GF-D8 (cell line): ENCODE measurements at regions not wholly inside any gene's neighbourhood (a gene's known extent, or its start where the extent isn't known, plus 50 kb on each side); places are given as distances from the start of the nearest gene placed in this dataset.
A peak's percentile ranks its signal among the peaks of the same experiment; 100 is the strongest.
"Not testable (repeated sequence)": the region's sequence is repeated elsewhere in the genome, so short reads cannot be mapped to it uniquely, and the experiment has no call there.

Source experiments
- DNase-seq: peaks from one replicate; lab custom pipeline; 2025; lab: John Stamatoyannopoulos, UW

DNA sequence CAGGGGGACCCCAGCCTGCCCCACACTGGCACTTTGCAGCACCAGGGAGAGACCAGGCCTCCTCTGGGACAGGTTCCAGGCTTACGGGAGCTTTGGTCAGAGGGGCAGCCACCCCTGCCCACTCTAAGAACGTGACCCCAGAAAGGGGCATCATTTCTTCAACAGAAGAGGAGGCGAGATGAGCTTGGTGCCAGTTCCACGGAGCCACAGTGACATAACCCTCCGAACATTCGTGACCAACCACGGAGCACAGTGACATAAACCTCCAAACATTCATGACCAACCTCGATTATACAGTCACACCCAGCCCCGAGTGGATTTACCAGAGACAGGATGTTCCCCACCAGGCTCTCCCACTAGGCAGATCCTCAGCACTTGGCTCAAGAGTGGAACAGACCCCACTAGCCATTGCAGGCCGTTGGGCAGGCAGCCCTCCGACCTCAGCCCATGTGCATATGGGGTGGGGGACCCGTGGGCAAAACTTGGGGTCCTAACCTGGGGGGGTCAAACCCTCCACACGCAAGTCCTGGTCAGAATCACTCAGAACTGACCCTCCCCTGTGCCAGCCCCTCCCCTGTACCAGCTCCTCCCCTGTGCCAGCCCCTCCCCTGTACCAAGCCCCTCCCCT is 112.9 kb downstream of the METRNL start:
- DNase-seq = no peak

DNA sequence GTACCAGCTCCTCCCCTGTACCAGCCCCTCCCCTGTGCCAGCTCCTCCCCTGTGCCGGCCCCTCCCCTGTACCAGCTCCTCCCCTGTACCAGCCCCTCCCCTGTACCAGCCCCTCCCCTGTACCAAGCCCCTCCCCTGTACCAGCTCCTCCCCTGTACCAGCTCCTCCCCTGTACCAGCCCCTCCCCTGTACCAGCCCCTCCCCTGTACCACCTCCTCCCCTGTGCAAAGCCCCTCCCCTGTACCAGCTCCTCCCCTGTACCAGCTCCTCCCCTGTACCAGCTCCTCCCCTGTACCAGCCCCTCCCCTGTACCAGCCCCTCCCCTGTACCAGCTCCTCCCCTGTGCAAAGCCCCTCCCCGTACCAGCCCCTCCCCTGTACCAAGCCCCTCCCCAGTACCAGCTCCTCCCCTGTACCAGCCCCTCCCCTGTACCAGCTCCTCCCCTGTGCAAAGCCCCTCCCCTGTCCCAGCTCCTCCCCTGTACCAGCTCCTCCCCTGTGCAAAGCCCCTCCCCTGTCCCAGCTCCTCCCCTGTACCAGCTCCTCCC is 113.5 kb downstream of the METRNL start:
- not testable (repeated sequence) for DNase-seq

DNA sequence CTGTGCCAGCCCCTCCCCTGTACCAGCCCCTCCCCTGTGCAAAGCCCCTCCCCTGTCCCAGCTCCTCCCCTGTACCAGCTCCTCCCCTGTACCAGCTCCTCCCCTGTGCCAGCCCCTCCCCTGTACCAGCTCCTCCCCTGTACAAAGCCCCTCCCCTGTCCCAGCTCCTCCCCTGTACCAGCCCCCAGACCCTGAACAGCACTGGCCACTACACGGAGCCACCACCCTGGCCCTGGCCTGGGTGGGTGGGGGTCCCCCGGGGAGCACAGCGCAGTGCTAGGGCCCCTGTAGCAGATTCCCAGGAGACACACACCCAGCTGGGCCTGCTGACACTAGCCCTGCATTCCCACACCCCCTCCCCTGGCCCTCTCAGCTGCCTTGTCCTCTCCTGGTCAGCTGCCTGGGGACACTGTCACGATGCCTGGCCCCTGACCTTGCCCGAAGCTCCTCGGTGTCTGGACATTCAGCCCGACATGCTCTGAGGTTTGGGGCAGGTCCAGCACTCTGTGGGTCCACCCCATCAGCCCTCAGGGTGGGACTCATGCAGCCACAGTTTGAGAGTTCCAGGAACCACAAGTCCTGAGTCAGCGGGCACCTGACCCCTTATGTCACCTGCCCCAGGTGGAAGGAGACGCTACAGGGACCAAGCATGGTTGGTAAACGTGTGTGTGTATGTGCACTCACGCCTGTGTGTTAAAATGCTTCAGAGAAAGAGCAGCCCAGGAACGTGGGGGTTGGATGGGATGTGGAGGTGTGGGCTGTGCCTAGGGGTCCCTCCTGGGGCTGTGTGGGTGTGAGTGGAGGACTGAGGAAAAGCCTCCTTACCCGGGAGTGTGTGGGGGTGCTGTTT is 114.2 kb downstream of the METRNL start:
- peak; percentile 69 for DNase-seq

DNA sequence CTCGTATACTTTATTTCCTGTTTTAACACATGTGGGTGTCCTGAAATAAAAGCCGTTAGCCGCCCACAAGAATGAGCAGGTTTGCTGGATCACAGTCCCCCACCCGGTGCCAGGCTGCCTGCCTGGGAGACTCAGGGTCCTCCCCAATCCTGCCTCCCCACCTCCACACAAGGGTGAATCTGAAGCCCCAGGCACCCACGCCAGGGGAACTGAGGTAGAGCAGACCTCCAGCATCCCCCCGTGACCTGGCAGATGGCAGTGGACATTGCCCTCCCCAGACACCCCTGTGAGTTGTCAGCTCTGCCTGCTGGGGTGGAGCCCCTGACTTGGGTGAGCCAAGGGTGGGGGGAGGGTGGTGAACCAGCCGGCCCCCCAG is 114.8 kb downstream of the METRNL start:
- no peak for DNase-seq

DNA sequence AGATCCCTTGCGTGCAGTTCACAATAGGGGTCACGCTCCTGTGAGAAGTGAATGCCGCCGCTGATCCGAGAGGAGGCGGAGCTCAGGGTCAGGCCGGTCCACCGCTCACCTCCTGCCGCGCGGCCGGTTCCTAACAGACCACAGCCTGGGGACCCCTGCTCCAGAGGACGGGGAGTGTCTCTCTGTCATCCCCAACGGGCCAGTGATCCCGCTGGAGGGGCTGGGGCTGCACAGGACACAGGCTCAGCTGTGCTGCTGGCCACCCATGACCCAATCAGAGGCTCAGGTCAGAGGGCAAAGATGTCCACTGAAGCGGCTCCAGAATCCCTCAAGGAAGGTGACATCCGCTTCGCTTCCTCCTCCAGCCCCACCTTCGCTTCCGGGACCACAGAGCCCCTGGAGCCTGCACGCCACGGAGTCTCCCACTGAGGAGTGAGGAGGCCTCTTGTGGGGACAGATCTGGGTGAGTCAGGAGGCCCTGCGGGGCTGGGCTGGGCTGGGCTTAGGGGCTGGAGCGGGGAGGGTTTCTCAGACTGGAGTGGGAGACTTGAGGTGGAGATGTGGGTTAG is 115.4 kb downstream of the METRNL start:
- no peak for DNase-seq

DNA sequence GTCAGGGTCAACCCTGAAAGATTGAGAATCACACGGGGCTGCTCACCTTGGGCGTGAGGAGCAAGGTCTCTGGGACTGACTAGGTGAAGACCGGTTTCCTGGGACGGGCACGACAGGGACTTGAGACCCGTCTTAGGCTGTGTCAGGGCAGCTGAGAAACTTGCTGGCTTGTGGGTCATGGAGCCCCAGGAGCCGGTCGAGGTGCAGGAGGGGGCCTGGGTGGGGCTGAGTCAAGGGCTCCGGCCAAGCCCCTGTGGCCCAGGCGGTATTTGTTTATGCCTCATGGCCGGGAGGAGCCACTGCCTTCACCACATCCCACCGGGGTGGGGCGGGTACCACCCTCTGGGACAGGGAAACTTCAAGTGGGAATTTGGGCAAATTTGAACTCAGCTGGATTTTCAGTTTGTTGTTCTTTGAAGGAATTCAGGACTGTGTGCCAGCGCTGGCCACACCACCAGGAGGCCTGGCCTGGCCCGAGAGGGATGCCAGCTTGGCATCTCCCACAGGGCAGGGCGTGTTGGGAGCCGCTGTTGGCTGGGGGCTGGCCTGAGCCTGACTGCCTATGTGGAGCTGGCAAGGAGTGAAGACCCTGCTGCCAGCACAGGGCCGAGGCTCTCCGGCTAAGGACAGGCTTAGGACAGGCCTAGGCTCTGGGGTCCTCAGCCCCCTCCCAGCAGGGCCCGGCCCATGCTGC is 116.1 kb downstream of the METRNL start:
- DNase-seq = no peak

DNA sequence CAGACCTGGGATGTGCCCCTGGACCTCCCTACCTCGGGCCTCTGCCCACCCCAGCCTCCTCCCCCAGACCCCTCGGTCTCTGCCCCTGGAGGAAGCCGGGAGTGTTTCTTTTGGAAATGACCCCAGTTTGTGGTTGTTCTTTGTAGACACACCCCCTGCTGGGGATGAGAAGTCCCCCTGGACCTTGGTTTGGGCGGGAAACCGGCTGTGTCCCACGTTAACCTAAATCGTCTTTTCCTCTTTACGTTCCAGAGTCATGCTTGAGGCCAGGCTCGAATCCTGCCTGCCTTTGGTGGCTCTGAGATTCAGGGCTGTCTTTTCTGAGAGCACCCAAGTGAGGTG is 116.6 kb downstream of the METRNL start:
- DNase-seq = peak; percentile 14

DNA sequence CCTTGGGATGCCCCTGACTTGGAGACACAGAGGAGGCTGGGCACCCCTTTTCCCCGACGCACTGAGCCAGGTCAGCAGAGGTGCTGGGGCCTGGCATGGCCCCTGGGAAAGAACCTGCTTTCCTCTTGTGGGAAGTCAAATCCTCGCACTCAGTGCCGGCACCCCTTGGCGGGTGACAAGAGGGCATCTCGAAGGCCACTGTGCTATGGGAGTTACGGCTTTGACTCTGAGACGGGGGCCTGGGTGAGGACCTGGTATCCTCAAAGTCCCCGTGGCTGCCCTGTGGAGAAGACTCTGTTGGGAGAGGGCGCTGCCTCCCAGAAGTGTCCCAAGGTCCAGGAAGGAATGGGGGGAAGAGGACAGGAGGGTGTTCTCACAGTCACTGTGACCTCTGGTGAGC is 117.0 kb downstream of the METRNL start:
- no peak for DNase-seq

DNA sequence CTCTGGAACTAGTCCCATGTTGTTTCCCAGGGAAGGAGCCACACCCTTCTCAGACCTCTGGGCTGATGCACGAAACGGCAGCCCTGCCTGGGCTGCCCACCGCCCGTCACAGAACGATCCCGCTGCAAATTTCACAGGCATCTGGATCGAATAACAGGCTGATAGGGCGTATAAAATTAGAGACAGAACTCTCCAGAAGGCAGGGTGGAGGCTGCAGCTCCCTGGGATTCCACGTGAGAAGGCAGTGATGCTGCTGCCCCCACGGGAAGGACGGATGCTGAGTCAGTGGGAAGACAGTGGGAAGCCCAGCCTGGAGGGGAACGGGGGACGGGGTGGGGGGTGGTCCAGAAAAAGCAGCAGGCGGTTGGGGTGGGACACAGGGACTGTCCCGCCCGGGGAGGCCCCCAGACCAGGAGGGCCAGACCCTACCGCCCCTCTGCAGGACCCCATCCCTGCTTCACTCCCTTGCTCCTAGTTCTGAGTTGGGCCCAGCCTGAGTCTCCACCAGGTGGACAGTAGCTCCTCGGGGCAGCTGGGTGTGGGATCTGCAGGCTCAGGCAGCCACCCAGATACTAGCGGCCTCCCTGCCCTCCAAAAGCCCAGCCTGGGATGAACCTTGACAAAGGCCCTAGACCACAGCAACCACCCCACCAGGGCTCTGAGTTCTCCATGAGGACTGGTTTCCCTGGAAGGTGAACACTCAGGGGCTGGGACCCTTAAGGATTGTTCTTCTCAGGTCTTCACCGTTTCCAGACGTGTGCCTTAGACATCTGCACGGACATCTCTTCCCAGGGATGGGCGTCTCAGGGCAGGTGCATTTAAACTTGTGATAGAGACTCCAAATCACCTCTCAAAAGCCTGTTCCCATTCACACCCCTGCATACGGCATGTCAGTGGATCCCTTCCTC is 117.8 kb downstream of the METRNL start:
- no peak for DNase-seq

DNA sequence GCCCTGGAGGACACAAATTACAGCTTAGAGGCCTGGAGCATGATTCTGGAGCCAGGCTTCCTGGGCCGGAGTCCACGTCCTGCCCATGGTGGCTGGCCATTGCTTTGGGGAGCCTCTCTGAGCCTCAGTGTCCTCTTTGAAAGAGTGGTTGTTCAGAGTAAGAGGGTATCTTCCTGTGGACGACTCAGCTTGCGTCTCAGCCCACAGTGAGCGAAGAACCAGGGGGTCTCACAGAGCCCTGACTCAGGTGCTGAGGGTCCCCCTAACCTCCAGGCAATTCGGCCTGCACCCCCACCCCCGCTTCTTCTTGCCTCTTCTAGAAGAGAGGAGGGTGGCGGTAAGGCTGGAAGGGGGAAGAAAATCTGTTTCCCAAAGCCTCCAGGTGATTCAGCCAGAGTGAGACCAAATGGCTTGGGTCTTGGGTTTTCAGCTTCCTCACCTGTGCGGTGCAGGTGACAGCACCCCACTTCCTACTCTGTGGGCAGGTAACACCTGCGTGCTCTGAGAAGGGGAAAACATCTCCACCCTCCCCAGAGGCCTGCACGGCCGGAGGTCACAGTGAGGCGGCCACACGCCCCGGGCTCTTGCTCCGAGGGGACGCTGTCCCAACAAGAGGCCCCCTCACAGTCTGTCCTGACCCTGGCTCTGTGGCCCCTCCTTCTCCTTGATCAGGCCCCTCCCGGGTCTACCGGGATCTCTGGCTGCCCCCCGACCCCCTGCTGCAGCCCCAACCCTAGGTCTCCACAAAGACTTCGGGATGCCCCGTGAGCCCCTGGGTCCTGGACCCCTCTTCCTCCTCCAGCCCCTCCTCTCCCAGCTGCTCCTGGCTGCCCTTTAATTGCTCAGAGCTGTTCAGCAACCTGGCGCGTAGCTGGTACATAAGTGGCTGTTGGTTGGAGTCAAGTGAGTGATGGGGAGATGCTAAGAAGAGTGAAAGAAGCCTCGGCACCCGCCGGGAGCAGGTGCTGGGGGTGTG is 119.2 kb downstream of the METRNL start:
- no peak for DNase-seq

DNA sequence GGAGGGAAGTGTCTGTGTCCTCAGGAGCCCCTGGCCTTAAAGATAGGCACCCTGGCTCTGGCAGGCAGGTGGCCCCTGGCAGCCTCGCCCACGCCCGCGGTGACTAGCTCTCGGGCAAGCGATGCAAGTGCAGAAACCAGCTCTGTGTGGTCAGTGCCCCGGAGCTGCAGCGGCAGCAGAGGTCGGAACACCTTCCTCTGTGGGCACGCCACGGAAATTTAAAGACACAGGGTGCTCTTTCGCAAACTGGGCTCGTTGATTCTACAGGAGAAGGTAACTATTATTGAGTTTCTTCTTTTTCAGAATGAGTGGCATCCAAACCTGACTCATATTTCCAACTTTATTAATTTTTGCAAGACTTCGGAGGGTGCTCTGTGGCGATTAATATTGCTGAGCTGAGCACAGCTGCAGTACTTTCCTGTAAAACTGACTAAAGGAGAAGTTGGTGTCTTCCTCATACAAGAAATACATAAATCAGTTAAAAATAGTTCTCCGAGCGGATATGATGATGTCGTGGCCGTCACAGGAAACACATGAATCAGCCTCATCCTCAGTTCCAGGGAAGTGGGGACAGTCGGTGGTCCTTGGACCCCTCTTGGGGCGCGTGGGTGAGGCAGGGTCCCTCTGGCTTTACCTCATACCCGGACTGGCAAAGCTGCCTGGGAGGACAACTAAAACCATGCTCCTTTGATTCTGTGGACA is 120.2 kb downstream of the METRNL start:
- peak; percentile 89 for DNase-seq

DNA sequence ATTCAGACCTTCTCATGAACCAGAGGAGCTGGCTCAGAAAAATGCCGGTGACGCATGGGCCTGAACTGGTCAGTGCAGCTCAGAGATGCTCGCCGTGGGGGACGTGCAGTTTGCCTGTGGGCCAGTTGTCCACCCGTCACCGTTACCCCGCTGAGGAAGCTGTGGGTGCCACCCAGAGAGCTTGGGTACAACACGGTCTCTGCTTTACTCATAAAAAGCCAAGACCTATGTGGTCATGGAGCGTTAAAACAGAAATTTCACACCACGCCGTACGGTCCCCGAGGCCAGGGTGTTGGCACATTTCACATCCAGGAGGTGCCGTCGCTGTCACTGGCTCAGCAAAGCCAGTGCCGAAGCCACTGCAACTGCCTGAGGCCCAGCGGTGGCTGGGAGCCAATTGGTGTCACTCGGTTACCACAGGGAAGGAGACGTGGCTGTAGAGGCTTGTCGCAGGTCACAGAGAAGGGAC is 120.9 kb downstream of the METRNL start:
- DNase-seq = peak; percentile 75

DNA sequence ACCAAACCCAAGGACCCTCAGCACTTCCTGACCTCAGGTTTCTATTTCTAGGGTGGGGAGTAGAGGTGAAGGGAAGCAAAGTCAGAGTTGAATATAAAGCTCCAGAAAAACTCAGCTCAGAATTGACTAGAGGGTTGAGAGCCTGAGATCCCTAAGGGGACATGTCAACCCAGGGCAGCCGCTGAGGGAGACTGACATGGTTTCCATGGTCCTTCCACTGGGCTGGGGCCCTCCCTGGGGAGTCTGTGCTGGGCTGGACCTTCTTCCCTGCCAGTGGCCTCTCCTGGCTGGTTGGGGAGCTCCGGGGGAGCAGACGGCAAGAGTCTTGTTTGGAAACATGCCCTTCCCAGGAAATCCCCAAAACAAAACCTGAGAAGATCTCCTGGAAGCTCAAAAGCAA is 121.3 kb downstream of the METRNL start:
- no peak for DNase-seq

DNA sequence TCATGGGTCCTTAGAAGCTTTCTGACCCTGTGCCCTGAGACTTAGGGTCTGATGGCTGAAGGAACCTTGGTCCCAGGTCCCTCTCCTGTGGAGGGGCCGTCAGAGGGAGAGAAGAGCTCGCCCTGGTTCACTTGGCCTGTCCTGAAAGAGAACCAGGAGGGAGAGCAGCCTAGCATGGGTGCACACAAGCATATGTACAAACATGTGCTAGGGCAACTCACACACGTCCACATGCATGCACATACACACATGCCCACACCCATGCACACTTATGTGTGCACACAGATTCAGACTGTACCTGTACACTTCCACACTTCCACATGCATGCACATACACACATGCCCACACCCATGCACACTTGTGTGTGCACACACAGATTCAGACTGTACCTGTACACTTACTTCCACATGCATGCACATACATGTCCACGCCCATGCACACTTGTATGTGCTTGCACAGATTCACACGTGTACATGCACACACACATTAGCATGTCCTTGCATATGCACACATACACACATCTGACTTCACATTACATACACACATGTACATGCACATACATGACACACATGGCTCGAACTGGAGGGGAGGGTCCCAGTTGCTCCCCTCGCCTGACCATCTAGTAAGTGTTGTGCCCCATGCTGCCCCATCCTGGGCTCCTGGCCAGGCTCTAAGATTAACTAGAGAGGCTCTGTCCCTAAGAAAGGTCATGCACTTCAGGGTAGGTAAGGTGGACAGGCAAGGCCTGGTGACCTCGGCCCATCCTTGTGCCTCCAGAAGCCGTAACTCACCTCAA is 122.0 kb downstream of the METRNL start:
- no peak for DNase-seq

DNA sequence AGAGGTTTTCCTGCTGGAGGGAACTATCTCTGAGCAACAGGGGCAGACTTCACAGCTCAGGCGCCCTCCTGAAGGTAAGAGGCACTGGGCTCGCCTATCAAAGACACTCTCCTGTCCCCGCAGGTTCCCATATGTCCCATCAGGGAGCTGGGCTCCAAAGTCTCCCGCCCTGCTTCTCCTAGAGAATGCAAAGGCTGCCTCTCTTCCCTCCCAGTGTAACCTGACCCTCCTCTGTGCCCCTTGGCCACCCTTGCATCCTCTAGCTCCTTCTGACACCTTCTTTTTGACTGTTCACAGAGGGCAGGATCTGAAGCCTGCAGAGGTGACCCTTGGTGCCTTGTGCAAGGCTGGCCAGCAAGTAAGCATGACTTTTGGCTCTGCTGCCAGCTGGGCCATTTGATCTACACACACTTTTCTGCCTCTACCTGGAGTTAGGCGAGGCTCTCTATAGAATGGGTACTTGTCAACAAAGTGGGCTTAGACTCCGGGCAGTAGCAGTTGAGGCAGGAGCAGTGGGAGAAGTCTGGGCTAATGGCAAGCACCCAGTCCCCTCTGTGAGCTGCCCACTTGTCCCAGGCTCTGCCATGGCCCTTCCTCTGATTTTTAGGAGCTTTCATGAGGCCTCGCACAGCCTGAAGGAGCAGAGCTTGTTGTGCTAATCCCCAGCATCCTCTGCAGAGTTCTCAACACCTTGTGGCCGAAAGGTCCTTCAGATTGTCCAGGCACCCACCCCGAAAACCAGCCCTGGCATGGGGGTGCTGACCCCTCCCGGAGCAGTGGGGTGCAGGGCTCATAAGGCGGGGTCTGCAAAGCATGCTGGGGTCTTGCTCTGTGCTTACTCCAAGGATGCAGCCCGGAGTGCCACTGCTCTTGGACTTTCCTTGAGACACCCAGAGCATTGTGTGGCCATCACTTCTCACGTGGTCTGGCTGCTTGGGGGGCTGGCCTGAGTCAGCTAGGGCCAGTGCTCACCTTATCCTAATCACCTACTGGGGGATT is 122.9 kb downstream of the METRNL start:
- no peak for DNase-seq

DNA sequence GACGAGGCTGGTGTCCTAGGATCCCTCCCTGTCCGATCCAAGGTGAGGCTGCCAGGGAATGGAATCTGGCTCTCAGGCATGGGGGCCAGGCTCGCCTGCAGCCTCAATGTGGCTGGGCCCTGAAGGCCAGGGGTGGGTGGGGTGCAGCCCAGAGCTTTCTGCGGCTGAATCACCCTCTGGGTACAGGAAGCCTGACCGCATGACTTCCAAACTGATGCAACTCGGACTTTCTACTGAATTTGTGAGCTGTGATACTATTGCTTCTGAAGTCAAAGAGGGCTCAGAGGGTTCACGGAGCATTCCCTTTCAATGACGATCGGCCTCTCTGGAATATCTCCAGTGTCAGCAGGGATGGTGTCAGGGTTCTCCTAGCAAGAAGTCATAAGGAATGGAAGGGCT is 123.7 kb downstream of the METRNL start:
- DNase-seq = peak; percentile 80

DNA sequence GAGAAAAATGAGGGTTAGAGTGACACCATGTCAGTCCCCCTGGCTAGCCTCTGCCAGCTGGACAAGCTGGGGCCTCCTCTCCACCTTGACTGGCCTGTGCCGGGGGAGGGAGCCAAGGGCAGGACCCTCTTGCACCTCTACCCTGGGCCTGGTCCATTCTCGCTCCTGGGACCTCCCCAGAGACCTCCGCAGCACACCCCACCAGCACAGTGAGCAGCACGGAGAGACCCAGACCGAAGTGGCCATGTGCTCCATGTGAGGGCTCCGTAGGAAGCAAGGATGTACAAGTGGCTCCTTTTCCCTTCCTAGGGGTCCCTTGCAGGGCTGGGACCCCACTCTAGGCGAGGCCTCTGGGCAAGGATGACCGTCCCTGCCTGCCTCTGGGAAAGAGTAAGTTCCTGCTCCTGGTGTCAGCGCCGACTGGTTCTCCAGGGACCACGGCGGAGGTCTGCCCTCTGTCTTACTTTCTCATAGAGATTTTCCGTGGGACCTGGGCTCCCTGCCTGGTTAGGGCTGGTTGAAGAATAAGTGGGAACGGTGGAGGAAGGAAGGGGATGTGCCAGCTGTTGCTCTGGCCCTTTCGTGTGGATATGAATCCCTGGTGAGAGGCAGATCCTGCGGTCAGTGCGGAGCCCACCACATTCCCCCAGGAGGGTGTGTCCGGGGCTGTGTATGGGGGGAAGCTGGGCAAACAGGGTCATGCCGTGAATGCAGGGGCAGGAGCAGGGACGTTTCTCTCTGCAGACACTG is 124.2 kb downstream of the METRNL start:
- DNase-seq = no peak
